D721Med (cell line): ENCODE measurements at regions not wholly inside any gene's neighbourhood (a gene's known extent, or its start where the extent isn't known, plus 50 kb on each side); places are given as distances from the start of the nearest gene placed in this dataset.

Experiments
- DNase-seq: peaks from one replicate; pipeline ENCODE4 v3.0.0; 2011; ENCODE audit warnings: low spot score; ENCODE audit not compliant: insufficient read length
- FAIRE-seq: peaks from 2 replicates; lab custom pipeline; 2011; peaks lifted over from hg19 to GRCh38; lab: Jason Lieb, UNC
- TF ChIP-seq, protein P1 (sequence below): IDR thresholded peaks from 2 replicates; pipeline ENCODE4 v1.5.1; 2012; ENCODE audit warnings: mild to moderate bottlenecking, control low read depth; ENCODE audit not compliant: insufficient read depth; ENCODE audit errors: missing control alignments

- FAIRE-seq, result no peak
- TF ChIP-seq, protein P1, sequence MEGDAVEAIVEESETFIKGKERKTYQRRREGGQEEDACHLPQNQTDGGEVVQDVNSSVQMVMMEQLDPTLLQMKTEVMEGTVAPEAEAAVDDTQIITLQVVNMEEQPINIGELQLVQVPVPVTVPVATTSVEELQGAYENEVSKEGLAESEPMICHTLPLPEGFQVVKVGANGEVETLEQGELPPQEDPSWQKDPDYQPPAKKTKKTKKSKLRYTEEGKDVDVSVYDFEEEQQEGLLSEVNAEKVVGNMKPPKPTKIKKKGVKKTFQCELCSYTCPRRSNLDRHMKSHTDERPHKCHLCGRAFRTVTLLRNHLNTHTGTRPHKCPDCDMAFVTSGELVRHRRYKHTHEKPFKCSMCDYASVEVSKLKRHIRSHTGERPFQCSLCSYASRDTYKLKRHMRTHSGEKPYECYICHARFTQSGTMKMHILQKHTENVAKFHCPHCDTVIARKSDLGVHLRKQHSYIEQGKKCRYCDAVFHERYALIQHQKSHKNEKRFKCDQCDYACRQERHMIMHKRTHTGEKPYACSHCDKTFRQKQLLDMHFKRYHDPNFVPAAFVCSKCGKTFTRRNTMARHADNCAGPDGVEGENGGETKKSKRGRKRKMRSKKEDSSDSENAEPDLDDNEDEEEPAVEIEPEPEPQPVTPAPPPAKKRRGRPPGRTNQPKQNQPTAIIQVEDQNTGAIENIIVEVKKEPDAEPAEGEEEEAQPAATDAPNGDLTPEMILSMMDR, result no peak
- no peak for DNase-seq
These were observed 379.5 kb downstream of the LRFN5 start for GRCh38 chr14:41986083-41986645.

DNA sequence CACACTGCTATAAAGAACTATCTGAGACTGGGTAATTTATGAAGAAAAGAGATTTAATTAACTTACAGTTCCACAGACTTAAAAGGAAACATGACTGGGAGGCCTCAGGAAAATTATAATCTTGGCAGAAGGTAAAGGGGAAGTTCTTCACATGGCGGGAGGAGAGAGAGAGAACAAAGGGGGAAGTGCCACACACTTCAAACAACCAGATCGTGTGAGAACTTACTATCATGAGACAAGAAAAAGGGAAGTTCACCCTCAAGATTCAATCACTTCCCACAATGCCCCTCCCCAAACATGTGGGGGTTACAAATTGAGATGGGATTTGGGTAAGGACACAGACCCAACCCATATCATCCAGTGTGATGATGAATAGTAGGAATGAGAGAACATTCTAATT lies 366.5 kb downstream of the LRFN5 start:
- DNase-seq, result no peak
- FAIRE-seq, result no peak
- TF ChIP-seq, protein P1, result no peak

DNA sequence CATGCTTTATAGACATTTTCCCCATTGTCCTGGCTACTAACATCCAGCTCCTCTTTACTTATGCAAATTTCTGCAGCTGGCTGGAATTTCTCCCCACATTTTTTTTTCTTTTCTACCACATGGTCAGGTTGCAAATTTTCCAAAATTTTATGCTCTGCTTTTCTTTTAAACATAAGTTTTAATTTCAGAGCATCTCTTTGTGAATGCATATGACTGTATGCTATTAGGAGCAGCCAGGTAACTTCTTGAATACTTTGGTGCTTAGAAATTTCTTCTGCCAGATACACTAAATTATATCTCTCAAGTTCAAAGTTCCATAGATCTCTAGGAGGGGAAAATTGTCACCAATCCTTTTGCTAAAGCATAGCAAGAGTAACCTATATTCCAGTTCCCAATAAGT lies 365.9 kb downstream of the LRFN5 start:
- FAIRE-seq (no peak), DNase-seq (no peak)
- TF ChIP-seq, protein P1, result no peak

DNA sequence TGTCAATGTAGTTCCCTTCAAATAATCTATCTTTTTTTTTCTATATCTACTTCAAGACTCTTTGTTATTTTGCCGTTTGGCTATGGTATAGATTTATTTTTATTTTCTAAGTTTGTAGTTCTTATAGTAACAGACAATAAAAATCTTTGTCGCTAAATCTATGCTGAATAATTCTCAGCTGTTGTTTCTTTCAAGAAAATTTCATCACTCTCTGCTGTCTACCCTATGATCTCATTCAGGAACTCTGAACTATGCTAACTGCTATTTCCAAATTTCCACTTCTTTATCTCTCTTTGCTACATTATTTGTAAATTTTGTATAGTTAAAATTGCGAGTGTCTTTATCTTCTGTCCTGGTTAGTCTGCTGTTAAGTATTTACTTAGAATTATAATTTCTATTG lies 353.6 kb downstream of the LRFN5 start:
- FAIRE-seq, result no peak
- no peak for DNase-seq
- TF ChIP-seq, protein P1, result no peak

DNA sequence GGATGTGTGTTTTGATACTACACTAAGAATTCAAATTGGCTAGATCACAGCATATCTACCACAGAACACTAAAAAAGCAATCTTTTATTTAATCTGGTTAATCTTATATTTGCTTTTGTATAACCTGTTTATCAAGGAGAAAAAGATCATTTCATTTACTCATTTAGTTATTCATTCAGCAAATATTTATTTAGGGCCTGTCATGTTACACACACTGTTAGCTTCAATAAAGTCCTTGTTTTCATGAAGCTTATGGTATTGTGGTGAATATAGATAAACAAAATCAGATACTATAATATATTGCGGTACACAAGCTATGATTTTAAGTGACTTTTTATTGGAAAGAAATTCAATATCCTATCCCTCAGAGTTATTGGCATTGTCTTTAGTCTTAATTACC lies 350.8 kb downstream of the LRFN5 start:
- FAIRE-seq (peak; percentile 61), DNase-seq (no peak)
- TF ChIP-seq, protein P1, result no peak
